ENCODE measurements at regions not wholly inside any gene's neighbourhood (a gene's known extent, or its start where the extent isn't known, plus 50 kb on each side); places are given as distances from the start of the nearest gene placed in this dataset.

GRCh38 chrX:124814106-124814505, 467.7 kb downstream of the SH2D1A start:
- TF ChIP-seq CTCF (IDR thresholded peaks at IDR 0.05) = no peak
- TF ChIP-seq REST (IDR thresholded peaks at IDR 0.05) = no peak
- TF ChIP-seq CEBPB (IDR thresholded peaks at IDR 0.05) = no peak
- TF ChIP-seq TP53 (CRISPR knock-in tag; IDR thresholded peaks at IDR 0.05) = no peak
- no peak for TF ChIP-seq MAFK (IDR thresholded peaks at IDR 0.05; ENCODE audit: partially characterized antibody)
- no peak for TF ChIP-seq NFE2L2 (conservative IDR thresholded peaks at IDR 0.05; ENCODE audit: low read length)
- TF ChIP-seq USF2 (IDR thresholded peaks at IDR 0.05) = no peak
- TF ChIP-seq POLR2A (IDR thresholded peaks at IDR 0.05; ENCODE audit: low read length) = no peak
- no peak for TF ChIP-seq CBX2 (IDR thresholded peaks at IDR 0.05; ENCODE audit: borderline replicate concordance, low read depth)
- no peak for TF ChIP-seq RFX5 (IDR thresholded peaks at IDR 0.05)
- no peak for TF ChIP-seq RNF2 (IDR thresholded peaks at IDR 0.05; ENCODE audit: borderline replicate concordance, low read depth)
- TF ChIP-seq MAX (IDR thresholded peaks at IDR 0.05) = no peak

Measured in A549 (cell line).